MV-4-11 (cell line): ENCODE measurements at regions not wholly inside any gene's neighbourhood (a gene's known extent, or its start where the extent isn't known, plus 50 kb on each side); places are given as distances from the start of the nearest gene placed in this dataset.
"Not testable (repeated sequence)": the region's sequence is repeated elsewhere in the genome, so short reads cannot be mapped to it uniquely, and the experiment has no call there.

Source experiments
- DNase-seq: peaks from one replicate; lab custom pipeline; 2025; lab: John Stamatoyannopoulos, UW

DNA sequence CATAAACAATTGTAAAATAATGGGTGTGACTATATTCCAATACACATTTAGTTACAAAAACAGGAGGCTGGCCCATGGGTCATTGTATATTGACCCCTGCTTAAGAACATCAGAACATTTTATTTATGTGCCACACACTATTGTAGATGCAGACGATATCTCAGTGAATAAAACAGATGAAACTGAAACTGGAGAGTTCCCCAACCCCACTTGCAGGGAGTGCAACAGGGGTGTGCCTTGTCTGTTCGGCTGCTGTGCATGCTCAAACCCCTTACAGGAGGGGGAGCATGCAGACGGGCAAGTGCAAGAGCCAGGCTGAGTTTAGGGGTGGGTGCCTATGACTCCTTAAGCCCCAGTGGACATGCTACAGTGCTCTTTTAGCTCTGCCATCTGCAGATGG lies 509.6 kb downstream of the IGSF11 start:
- DNase-seq = no peak

DNA sequence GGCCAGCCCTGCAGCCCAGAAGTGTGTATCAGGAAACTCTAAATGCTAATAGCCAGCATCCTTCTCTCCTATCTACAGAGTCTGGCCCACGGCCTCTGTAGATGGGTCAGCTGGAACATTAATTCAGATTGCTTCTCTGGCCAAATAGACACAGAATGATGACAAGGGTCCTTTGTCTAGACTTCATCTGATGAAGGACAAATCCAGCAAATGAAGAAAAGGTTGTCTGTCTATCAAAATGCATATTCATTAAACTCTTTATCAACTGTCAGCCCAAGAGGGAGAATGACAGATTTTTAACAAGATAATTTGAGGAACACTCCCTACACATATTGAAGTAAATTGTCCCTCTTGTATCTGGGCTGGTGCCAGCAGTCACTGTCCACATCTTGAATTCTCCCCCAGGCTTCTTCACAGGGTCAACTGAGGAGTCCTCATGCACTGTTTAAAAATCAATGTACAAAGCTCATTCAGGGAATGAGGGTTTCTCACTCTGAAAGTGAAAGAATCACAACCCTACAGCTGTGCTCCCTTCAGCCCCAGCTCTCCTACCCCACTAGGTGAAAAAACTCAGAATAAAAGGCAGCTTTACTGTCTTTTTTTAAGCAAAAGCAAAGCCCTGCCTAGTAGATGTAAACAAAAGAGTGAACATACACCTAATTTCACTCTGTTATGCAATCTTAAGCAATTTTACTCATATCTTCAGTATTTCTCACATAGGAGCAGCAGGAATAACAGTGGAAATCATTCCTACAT lies 507.7 kb downstream of the IGSF11 start:
- no peak for DNase-seq

DNA sequence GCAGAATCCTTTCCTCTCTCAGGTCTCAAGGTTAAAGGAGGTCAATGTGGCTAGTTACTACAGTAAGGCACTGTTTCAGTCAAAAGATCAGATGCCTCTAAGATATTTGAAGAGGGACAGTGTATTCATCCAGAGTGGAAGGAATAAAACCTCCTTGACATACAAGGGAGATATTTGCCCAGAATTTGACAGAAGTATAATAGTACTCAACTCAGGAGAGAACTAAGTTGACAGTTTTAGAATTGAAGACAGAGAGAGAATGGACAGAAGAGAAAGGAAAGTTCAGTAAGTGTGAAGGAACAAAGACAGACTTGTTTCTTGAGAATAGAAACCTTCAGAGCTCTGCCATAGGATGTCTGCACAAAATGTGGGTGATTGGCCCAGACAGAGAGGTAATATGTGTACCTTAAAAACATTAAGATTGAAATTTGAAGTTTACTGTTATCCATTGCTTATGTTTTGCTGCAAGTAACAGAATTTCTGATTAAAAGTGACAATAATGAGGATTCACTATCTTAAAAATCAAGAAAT lies 507.1 kb downstream of the IGSF11 start:
- no peak for DNase-seq

DNA sequence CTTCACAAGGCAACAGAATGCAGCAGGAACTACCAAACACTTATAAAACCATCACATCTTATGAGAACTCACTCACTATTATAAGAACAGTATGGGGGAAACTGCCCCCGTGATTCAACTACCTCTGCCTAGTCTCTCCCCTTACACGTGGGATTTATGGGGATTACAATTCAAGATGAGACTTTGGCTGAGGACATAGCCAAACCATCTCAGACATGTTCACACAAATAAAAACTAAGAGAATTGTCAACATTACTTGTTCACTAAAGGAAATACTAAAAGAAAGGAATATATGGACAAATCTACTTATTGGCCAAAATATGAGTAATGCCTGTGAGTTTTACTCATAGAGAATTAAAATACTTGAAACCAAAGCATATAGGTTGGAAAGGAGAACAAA lies 505.1 kb downstream of the IGSF11 start:
- DNase-seq = no peak

DNA sequence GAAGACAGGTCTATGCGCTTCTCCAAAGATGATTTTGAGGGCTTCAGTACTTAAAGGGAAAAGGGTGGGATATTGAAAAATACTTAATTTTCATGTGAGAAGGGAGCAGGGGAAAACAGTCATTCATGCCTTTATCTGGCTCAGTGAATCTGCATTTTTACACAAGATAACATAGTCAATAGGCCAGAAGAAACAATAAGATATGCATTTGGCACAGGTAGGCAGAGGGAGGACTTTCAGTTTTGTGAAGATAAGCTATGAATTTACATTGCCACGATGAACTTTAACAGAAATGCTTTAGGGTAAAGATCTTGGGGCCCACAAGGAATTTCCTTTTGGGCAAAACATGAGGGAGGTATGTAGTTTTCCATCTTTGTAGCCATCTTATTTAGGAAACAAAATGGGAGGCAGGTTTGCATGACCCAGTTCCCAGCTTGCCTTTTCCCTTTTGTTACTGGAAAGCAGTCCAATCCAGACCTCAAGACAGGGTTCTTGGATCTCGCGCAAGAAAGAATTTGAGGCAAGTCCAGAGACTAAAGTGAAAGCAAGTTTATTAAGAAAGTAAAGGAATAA lies 504.2 kb downstream of the IGSF11 start:
- DNase-seq = no peak

DNA sequence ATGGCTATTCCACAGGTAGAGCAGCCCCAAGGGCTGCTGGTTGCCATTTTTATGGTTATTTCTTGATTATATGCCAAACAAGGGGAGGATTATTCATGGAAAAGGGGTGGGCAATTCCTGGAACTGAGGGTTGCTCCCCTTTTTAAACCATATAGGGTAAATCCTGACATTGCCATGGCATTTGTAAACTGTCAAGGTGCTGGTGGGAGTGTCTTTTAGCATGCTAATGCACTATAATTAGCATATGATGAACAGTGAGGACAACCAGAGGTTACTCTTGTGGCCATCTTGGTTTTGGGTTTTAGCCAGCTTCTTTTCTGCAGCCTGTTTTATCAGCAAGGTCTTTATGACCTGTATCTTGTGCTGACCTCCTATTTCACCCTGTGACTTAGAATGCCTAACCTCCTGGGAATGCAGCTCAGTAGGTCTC lies 503.7 kb downstream of the IGSF11 start:
- DNase-seq = not testable (repeated sequence)

DNA sequence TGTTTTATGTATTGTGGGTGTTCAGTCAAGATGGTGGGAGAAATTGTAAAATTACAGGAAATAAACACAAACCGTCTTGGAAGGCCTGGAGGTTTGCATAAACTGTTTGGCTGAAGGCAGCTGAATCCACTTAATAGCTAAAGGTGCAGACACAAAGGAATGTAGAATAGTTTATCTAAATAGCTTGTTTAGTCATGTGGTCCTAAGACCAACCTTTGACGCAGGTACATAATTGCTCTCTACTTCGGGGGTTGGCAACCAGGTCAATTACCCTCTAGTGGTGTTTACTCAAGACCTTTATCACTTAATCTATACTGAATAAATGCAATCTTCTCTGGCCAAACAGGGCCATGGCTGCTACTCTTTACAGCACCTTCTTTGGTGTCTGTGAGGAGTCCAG lies 502.8 kb downstream of the IGSF11 start:
- no peak for DNase-seq

DNA sequence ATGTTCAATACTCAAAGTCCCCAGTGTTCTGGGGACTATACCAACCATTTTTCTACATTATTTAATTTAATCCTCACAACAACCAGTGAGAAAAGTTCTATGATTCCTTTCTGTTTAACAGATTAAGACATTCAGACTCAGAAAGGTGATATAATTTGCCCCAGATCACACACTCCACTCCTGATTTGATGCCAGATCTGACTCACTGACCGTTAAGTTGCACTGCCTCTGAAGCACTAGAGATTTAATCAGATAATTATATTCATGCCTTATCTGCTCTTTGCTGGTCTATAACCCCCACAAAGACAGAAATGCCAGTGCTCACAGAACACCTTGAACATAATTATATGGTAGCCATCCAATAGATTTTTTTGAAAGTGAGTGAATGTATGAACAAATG lies 501.0 kb downstream of the IGSF11 start:
- no peak for DNase-seq

DNA sequence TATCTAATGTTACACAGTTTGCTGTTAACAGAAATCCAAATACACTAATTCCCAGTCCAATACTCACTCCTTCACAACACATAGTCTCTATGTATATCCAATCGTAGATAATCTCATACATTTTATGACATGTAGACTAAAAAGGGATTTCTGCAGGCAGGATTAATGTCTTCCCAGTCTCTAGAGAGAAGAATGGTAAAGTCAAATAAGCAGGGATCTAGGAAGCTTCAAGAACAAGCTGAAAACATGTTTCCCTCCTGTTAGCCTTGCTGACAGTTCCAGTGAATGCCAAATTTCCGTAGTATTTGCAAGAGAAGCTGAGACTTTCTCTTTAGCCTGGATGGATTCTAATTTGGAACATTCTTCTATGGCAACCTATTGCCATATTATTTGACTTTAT lies 500.1 kb downstream of the IGSF11 start:
- no peak for DNase-seq

DNA sequence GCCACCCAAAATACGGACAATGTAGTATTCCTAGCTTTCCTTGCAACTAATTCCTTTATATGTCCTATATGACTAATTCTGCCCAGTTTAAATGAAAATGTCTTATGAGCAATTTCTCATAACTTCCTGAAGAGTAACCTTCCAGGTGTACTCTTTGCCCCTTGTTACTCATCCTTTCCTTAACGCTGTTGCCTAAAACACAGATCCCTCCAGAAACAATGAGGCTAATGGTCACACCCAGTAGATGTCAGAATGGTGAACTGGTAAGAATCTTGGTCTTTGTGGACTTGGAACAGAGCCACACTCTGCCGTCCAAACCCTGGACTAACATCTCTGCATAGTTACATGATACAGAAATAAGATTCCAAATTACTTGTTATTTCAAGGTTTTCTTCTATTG lies 497.9 kb downstream of the IGSF11 start:
- DNase-seq = no peak

DNA sequence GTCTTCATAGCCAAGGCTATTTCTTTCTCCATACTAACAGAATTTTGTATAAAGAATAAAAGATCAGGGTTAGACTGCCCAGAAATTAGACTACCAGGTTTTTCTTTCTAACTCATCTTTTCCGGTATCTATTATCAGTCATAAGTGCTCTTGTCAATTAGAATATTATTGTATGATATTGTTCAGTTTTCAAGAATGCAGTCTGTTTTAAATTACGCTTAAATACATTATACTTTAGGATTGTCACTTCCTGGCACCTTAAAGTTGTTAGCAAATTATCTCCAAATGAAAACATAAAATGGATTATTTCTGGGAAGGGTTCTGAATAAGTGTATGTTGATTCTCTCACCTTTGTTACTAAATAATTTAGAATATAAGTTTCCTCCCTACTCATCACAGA lies 497.2 kb downstream of the IGSF11 start:
- DNase-seq = no peak

DNA sequence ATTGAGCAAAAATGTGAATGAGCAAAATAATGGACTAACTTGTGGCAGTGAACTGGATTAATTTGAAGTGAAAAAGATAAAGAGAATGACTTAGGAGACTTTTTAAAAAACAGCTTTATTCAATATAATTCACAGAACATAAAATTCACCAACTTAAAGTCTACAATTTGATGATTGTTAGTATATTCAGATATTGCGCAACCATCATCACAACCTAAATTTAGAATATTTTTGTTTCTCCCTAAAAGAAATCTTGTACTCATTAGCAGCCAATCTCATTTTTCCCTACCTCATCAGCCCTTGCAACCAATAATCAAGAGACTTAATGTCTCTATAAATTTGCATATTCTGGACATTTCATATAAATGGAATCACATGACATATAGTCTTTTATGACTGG lies 496.5 kb downstream of the IGSF11 start:
- no peak for DNase-seq

DNA sequence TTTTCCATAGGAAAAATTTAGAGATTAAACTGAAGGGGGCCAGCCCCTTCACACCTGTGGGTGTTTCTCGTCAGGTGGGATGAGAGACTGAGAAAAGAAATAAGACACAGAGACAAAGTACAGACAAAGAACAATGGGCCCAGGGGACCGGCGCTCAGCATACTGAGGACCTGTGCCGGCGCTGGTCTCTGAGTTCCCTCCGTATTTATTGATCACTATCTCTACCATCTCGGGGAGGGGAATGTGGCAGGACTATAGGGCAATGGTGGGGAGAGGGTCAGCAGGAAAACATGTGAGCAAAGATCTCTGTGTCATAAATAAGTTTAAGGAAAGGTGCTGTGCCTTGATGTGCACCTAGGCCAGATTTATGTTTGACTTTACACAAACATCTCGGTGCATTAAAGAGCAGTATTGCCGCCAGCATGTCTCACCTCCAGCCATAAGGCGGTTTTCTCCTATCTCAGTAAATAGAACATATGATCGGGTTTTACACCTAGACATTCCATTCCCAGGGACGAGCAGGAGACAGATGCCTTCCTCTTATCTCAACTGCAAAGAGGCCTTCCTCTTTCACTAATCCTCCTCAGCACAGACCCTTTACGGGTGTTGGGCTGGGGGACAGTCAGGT lies 494.7 kb downstream of the IGSF11 start:
- not testable (repeated sequence) for DNase-seq

DNA sequence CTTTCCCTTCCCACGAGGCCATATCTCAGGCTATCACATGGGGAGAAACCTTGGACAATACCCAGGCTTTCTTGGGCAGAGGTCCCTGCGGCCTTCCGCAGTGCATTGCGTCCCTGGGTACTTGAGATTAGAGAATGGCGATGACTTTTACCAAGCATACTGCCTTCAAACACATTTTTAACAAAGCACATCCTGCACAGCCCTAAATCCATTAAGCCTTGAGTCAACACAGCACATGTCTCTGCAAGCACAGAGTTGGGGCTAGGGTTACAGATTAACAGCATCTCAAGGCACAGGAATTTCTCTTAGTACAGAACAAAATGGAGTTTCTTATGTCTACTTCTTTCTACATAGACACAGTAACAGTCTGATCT lies 494.2 kb downstream of the IGSF11 start:
- not testable (repeated sequence) for DNase-seq

DNA sequence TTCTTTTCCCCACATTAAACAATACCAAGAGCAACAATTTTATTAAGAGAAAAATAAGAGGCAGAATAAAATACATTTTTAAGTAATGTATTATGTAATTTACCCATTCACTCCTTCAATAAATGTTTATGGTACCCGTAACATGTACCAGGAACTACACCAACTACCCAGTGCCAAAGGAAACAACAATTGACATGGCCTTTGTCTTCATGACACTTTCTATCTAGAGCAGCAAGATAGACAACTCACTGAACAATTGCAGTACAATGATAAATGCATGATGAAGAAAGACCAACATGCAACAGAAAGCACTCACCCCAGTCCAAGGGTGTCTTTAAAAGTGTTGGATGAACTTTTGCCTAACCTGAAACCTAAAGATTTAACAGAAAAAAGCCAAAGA lies 493.8 kb downstream of the IGSF11 start:
- DNase-seq = no peak

DNA sequence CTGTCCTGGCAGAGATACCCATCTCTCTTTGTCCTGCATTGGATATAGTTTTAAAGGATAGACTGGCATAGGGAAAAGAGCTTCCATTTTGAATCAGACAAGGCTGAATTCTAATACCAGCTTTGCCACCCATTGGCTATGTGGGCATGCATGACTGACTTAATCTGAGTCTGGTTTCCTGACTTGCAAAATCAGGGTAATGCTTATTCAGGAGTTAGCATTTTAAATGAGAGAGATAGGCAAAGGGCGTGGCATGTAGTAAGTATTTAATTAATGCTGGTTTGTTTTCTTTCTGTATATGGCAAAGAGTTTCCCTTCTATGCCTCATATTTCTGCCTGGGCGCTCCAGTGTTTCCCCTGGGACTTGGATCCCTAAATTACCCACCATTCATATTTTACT lies 492.9 kb downstream of the IGSF11 start:
- DNase-seq = no peak

DNA sequence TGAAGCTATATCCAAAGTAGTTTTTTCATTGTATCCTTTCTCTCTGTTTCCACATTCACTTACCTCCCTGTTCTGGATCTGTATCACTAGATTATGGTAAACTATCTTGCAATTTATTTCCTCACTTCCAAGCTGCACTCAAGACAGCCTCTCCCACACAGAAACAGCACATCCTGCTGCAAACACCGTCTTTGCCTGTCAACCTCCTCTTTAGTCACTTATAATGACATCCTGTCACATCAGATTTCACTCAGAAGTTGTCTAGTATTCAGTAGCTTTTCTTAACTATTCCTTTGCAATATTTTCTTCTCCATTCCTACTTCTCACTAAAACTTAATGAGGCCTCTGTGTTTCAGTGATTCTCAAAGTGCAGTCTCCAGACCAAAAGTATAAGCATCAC lies 490.8 kb downstream of the IGSF11 start:
- DNase-seq = no peak

DNA sequence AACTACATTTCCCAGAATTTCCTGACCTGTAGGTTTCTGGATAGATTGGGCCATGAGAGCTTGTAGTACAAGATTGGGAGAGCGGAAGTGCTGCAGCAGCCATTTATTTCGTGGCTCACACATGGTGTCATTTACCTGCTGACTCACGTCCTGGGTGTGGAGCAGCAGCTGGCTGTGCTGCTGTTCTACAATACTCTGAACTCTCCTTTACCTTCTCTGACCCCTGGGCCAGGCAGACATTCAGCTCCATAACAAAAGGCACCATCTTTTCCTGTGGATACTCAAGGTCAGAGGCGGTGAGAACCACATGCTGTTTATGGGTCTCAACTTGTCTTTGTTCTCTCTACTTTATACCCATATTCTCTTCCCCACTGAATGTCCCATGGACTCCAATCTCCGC lies 490.2 kb downstream of the IGSF11 start:
- DNase-seq = no peak

DNA sequence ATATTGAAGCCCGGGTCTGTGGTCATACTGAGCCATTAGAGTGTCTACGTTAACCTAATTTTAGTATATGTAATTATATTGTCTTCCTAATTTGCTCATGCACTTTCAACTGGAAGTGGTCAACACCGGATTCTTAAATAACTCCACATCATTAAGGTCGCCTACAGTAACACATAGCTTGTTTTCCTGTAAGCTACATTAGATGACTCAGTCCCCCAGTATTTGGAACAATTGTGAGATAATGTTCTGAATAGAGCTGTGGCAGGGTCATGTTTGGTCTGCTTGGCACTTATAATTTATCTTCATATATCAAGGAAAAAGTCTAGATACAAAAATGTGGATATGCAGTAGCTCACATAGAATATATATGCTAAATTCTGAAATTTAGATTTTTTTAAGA lies 486.2 kb downstream of the IGSF11 start:
- DNase-seq = no peak

DNA sequence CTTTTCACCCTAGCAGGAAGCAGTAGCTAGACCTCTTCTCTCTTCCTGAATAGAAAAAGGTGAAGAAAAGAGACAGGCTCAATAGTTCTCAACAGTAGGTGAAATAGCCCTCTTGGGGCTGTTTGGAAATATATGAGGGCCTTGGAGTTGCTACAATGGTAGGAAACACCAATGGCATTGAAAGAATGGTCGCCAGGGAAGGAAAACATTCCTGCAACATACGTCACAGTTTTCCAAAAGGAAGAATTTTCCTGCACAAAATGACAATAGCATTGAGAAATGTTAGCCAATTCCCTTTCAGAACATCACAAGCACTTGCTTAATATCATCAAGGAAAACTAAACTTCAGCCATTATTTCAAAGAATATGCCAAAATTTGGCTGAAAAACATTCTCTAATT lies 484.5 kb downstream of the IGSF11 start:
- no peak for DNase-seq

DNA sequence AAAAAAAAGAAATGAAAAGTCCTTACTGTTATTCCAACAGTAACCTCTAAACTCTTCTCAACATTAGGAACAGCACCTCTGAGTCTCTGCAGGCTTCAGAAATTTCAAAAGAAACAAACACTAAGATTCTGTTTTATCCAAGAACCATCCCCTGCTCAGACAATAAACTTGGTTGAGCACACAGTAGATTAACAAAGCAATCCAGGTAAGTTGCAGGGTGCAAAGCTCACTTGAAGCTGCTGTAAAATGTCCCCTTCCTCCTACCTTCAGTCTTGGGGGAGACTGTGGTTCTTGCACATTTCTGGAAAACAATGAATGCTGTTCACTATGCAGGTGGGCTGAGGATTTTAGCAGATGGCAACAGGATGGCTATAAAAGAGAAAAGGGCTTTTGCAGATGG lies 484.1 kb downstream of the IGSF11 start:
- DNase-seq = no peak

DNA sequence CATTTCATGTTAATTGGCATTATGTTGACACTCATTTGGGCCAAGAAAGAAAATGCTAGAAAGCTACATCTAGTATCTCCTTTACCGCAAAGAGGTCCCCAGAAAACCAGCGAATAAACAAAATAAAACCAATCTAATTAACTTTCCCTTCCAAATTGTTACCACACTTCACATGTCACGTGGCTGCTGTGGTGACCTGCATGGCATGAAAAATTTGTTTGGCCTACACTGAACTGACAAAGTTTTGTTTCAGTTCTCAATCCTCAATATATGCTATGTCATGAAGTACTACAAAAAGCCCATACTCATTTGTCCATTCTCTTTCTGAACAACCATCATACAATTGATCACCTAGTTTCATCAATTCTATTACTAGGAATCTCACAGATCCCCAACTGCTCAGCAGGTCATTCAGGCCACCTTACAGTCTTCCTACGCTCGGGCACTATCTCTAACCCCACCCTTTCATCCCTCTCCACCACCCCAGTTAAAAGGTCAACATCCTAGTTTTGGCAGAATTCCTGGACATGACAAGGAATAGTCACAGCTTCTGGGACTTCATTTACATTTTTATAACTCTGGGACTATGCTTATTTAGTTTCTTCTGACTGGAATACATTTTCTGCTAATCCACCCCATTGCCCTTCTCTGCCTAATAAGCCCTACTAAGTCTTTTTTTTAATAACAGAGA lies 480.4 kb downstream of the IGSF11 start:
- no peak for DNase-seq

DNA sequence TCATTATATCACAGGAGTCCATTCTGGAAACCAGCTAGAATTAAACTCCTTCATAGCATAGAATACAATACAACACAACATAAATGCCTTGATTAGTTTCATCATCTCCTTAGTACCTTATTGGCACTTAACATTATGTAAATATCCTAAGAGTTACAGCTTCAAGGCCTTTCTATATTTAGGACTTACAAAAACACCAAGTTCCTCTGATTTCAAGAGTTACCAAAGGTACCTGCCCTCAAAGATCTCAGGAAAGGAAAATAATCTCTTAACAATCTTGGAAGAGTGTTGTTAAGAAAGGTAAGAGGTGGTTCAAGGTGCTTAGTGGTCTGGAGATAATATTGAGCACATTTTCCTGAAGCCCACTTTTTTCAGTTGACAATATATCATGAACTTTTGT lies 477.7 kb downstream of the IGSF11 start:
- DNase-seq = no peak
